ENCODE measurements at regions not wholly inside any gene's neighbourhood (a gene's known extent, or its start where the extent isn't known, plus 50 kb on each side); places are given as distances from the start of the nearest gene placed in this dataset.

DNA sequence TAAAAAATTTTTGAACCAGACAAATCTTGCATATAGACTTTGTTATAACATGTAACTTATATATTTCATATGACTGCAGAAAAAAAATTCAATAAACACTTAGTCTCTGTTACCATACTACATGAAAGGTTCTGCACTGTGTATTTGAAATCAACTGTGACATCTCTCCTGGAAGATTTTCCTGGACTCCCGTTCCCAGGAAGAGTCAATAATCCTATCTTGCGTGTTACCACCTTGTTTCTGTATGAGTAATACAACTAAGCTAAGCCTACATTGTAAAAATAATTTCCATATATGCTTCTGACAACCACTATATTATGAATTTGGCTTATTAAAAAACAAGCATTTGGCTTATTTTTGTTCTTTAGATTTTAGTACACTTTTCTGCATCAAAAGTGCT is 665.6 kb upstream of the SOX9 start:
- TF ChIP-seq, protein P1, sequence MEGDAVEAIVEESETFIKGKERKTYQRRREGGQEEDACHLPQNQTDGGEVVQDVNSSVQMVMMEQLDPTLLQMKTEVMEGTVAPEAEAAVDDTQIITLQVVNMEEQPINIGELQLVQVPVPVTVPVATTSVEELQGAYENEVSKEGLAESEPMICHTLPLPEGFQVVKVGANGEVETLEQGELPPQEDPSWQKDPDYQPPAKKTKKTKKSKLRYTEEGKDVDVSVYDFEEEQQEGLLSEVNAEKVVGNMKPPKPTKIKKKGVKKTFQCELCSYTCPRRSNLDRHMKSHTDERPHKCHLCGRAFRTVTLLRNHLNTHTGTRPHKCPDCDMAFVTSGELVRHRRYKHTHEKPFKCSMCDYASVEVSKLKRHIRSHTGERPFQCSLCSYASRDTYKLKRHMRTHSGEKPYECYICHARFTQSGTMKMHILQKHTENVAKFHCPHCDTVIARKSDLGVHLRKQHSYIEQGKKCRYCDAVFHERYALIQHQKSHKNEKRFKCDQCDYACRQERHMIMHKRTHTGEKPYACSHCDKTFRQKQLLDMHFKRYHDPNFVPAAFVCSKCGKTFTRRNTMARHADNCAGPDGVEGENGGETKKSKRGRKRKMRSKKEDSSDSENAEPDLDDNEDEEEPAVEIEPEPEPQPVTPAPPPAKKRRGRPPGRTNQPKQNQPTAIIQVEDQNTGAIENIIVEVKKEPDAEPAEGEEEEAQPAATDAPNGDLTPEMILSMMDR (conservative IDR thresholded peaks at IDR 0.05; ENCODE audit: low read depth, low read length): no peak
- TF ChIP-seq SMC3 (IDR thresholded peaks at IDR 0.05; ENCODE audit: low read depth, low read length) (no peak), POLR2A (IDR thresholded peaks at IDR 0.05; ENCODE audit: low read depth, low read length) (no peak), FOS (IDR thresholded peaks at IDR 0.05; ENCODE audit: low read depth, low read length) (no peak), CEBPB (IDR thresholded peaks at IDR 0.05; ENCODE audit: low read depth, low read length) (no peak), MAZ (IDR thresholded peaks at IDR 0.05; ENCODE audit: borderline replicate concordance, low read depth, low read length) (no peak), NFE2L2 (IDR thresholded peaks at IDR 0.05; ENCODE audit: low read depth, low read length) (no peak), MAFK (IDR thresholded peaks at IDR 0.05; ENCODE audit: low read depth, low read length) (no peak), RAD21 (IDR thresholded peaks at IDR 0.05; ENCODE audit: low read length) (no peak), BHLHE40 (IDR thresholded peaks at IDR 0.05; ENCODE audit: low read depth, low read length) (no peak)

All from IMR-90 (cell line).